HG03520 (cell line): ENCODE measurements at regions not wholly inside any gene's neighbourhood (a gene's known extent, or its start where the extent isn't known, plus 50 kb on each side); places are given as distances from the start of the nearest gene placed in this dataset.
"Not testable (repeated sequence)": the region's sequence is repeated elsewhere in the genome, so short reads cannot be mapped to it uniquely, and the experiment has no call there.

Experiments
- ATAC-seq: cut with Tn5 transposase; IDR thresholded peaks from one replicate; pipeline ENCODE4 v1.9.1; 2021; ENCODE audit warnings: mild to moderate bottlenecking, moderate library complexity; ENCODE audit not compliant: unreplicated experiment

- no peak for ATAC-seq
Observed at GRCh38 chr2:43004879-43005244, 212.5 kb upstream of the HAAO start.

- ATAC-seq: not testable (repeated sequence)
Observed at GRCh38 chr2:43004126-43004865, 211.9 kb upstream of the HAAO start.

- ATAC-seq: no peak
Observed at GRCh38 chr2:43003702-43004101, 211.3 kb upstream of the HAAO start.

- no peak for ATAC-seq
Observed at GRCh38 chr2:43001787-43002468, 209.5 kb upstream of the HAAO start.

- ATAC-seq: no peak
Observed at GRCh38 chr2:43001055-43001378, 208.6 kb upstream of the HAAO start.

GRCh38 chr2:43000242-43001054, 208.1 kb upstream of the HAAO start:
- ATAC-seq: no peak

- no peak for ATAC-seq
Observed at GRCh38 chr2:42999856-43000241, 207.5 kb upstream of the HAAO start.

GRCh38 chr2:42999391-42999841, 207.0 kb upstream of the HAAO start:
- ATAC-seq: no peak

GRCh38 chr2:42998721-42999120, 206.3 kb upstream of the HAAO start:
- ATAC-seq: no peak

- ATAC-seq: no peak
Observed at GRCh38 chr2:42996528-42996927, 204.1 kb upstream of the HAAO start.

- no peak for ATAC-seq
Observed at GRCh38 chr2:42995752-42996422, 203.5 kb upstream of the HAAO start.

- not testable (repeated sequence) for ATAC-seq
Observed at GRCh38 chr2:42989283-42990081, 197.1 kb upstream of the HAAO start.

- not testable (repeated sequence) for ATAC-seq
Observed at GRCh38 chr2:42988055-42988454, 195.7 kb upstream of the HAAO start.

- no peak for ATAC-seq
Observed at GRCh38 chr2:42987112-42987922, 194.9 kb upstream of the HAAO start.

- ATAC-seq: no peak
Observed at GRCh38 chr2:42984617-42985016, 192.2 kb upstream of the HAAO start.

- ATAC-seq: no peak
Observed at GRCh38 chr2:42984081-42984480, 191.7 kb upstream of the HAAO start.

- no peak for ATAC-seq
Observed at GRCh38 chr2:42980764-42981416, 188.5 kb upstream of the HAAO start.

GRCh38 chr2:42979870-42980763, 187.7 kb upstream of the HAAO start:
- ATAC-seq: no peak
